ENCODE measurements at regions not wholly inside any gene's neighbourhood (a gene's known extent, or its start where the extent isn't known, plus 50 kb on each side); places are given as distances from the start of the nearest gene placed in this dataset.

DNA sequence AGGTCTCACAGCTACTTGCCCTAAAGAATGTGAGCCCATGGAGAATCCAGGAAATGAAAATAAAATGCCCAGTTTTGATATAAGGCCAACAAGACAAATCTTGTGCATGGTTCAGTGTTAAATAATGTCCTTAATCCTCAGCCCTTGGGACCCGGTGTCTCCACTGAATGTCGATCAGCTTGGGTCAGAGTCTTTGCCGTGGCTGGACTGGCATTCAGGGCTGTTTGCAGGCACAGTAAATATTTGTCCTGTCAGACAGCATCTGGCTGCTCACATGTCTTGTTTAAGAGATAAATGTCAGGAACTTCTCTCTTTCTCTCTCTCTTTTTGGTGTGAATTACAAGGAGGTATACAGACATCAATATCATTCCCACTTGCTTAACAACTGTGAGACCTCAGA, 452.5 kb downstream of the FUT8 start:
- TF ChIP-seq, protein P1, sequence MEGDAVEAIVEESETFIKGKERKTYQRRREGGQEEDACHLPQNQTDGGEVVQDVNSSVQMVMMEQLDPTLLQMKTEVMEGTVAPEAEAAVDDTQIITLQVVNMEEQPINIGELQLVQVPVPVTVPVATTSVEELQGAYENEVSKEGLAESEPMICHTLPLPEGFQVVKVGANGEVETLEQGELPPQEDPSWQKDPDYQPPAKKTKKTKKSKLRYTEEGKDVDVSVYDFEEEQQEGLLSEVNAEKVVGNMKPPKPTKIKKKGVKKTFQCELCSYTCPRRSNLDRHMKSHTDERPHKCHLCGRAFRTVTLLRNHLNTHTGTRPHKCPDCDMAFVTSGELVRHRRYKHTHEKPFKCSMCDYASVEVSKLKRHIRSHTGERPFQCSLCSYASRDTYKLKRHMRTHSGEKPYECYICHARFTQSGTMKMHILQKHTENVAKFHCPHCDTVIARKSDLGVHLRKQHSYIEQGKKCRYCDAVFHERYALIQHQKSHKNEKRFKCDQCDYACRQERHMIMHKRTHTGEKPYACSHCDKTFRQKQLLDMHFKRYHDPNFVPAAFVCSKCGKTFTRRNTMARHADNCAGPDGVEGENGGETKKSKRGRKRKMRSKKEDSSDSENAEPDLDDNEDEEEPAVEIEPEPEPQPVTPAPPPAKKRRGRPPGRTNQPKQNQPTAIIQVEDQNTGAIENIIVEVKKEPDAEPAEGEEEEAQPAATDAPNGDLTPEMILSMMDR (IDR thresholded peaks at IDR 0.05): no peak
- TF ChIP-seq POLR2A (IDR thresholded peaks at IDR 0.05): no peak

All from Peyer's patch (tissue), 4 donors.